Astrocyte (in vitro differentiated cells and primary cell): ENCODE measurements at regions not wholly inside any gene's neighbourhood (a gene's known extent, or its start where the extent isn't known, plus 50 kb on each side); places are given as distances from the start of the nearest gene placed in this dataset.
A peak's percentile ranks its signal among the peaks of the same experiment; 100 is the strongest.

Experiments used
- DNase-seq: peaks from one replicate; pipeline ENCODE4 v3.0.0-alpha.2; 2010; ENCODE audit warnings: low read depth
- FAIRE-seq: peaks from 2 replicates; lab custom pipeline; 2011; peaks lifted over from hg19 to GRCh38; lab: Jason Lieb, UNC
- H2AFZ ChIP-seq: 2 replicates; pipeline ENCODE4 v1.6.0; 2012; ENCODE audit warnings: low read depth, low read length, inconsistent platforms
- H3K27ac ChIP-seq: 2 replicates; pipeline ENCODE4 v1.5.1; 2011; ENCODE audit warnings: low read depth, low read length, inconsistent platforms
- H3K27me3 ChIP-seq: 2 replicates; pipeline ENCODE4 v1.6.0; 2011; ENCODE audit warnings: low read length, inconsistent platforms; ENCODE audit not compliant: insufficient read depth
- H3K36me3 ChIP-seq: 2 replicates; pipeline ENCODE4 v1.5.1; 2011; ENCODE audit warnings: low read length, inconsistent platforms; ENCODE audit not compliant: insufficient read depth
- H3K4me1 ChIP-seq: 2 replicates; pipeline ENCODE4 v1.5.1; 2011; ENCODE audit warnings: low read length, inconsistent platforms; ENCODE audit not compliant: insufficient read depth
- H3K4me2 ChIP-seq: 2 replicates; pipeline ENCODE4 v1.6.0; 2012; ENCODE audit warnings: low read length, inconsistent platforms
- H3K4me3 ChIP-seq: 2 replicates; pipeline ENCODE4 v1.5.1; 2011; ENCODE audit warnings: low read depth, mild to moderate bottlenecking, low read length, inconsistent platforms; ENCODE audit not compliant: insufficient read depth
- H3K79me2 ChIP-seq: 2 replicates; pipeline ENCODE4 v1.6.0; 2012; ENCODE audit warnings: mild to moderate bottlenecking, low read length, inconsistent platforms; ENCODE audit not compliant: insufficient read depth
- H3K9ac ChIP-seq: 2 replicates; pipeline ENCODE4 v1.6.0; 2012; ENCODE audit warnings: mild to moderate bottlenecking, low read length, inconsistent platforms
- H3K9me3 ChIP-seq: 2 replicates; pipeline ENCODE4 v1.5.1; 2012; ENCODE audit warnings: low read depth, mild to moderate bottlenecking, low read length, inconsistent platforms; ENCODE audit not compliant: insufficient read depth
- H4K20me1 ChIP-seq: 2 replicates; pipeline ENCODE4 v1.6.0; 2012; ENCODE audit warnings: low read length, inconsistent platforms; ENCODE audit not compliant: insufficient read depth
- H3K27ac Mint-ChIP-seq: one replicate; pipeline ENCODE4 v1.8.0; 2021; ENCODE audit warnings: mild to moderate bottlenecking, mixed read lengths; ENCODE audit not compliant: unreplicated experiment
- H3K27me3 Mint-ChIP-seq: one replicate; pipeline ENCODE4 v1.8.0; 2021; ENCODE audit warnings: low read depth, mixed read lengths; ENCODE audit not compliant: unreplicated experiment
- H3K36me3 Mint-ChIP-seq: one replicate; pipeline ENCODE4 v1.8.0; 2021; ENCODE audit warnings: low read depth, mixed read lengths; ENCODE audit not compliant: unreplicated experiment
- H3K4me1 Mint-ChIP-seq: one replicate; pipeline ENCODE4 v1.8.0; 2021; ENCODE audit warnings: low read depth, mixed read lengths; ENCODE audit not compliant: unreplicated experiment
- H3K4me3 Mint-ChIP-seq: one replicate; pipeline ENCODE4 v1.8.0; 2021; ENCODE audit warnings: mild to moderate bottlenecking, moderate library complexity, mixed read lengths; ENCODE audit not compliant: unreplicated experiment
- H3K9me3 Mint-ChIP-seq: one replicate; pipeline ENCODE4 v1.8.0; 2021; ENCODE audit warnings: mild to moderate bottlenecking, mixed read lengths; ENCODE audit not compliant: unreplicated experiment
- CTCF ChIP-seq: IDR thresholded peaks from 2 replicates; pipeline ENCODE4 v1.5.1; 2011; ENCODE audit warnings: low read depth, mild to moderate bottlenecking, inconsistent platforms, low read length, moderate library complexity; ENCODE audit not compliant: insufficient read depth
- EZH2 ChIP-seq: IDR thresholded peaks from 2 replicates; pipeline ENCODE4 v1.6.1; 2012; ENCODE audit warnings: mild to moderate bottlenecking, low read length, inconsistent platforms; ENCODE audit not compliant: insufficient read depth

- no peak overlapping the region for H3K9ac ChIP-seq
- FAIRE-seq (no peak), DNase-seq (no peak)
- H3K4me1 ChIP-seq = no peaks in the 10 kb centered on the region
- H3K4me3 Mint-ChIP-seq = no peak overlapping the region
- H3K4me1 Mint-ChIP-seq = peaks cover 2% of the 10 kb centered on the region
- H3K27me3 Mint-ChIP-seq = peaks cover 3% of the 10 kb centered on the region
- H3K79me2 ChIP-seq = no peaks in the 10 kb centered on the region
- H3K4me2 ChIP-seq = no peak overlapping the region
- no peaks in the 10 kb centered on the region for H3K27me3 ChIP-seq
- H3K27ac ChIP-seq = no peak overlapping the region
- H3K9me3 ChIP-seq = no peaks in the 10 kb centered on the region
- peaks cover 7% of the 10 kb centered on the region for H3K9me3 Mint-ChIP-seq
- H3K36me3 Mint-ChIP-seq = no peaks in the 10 kb centered on the region
- no peak overlapping the region for H3K27ac Mint-ChIP-seq
- TF ChIP-seq CTCF = no peak
- no peak for TF ChIP-seq EZH2
- no peak overlapping the region for H2AFZ ChIP-seq
- no peaks in the 10 kb centered on the region for H3K36me3 ChIP-seq
- no peaks in the 10 kb centered on the region for H4K20me1 ChIP-seq
- no peak overlapping the region for H3K4me3 ChIP-seq
Observed at GRCh38 chr18:25805939-25806338, 284.5 kb downstream of the SS18 start.

DNA sequence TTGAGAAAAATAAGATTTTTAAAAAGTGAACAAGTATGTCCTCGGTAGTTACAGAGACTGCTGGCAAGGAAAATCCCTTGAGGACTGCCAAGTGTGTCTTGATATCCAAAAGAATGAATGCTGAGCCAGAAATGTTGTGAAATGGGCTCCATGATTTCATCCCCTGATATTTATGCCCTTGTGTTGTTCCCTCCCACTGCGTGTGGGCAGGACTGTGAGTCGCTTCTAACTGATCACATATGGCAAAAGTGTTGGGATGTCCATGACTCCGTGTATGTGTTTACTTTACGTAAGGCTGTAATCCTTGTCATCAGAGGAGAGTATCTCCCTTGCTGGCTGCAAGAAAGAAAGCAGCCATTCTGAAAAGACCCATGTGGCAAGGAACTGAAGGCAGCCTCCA is 285.1 kb downstream of the SS18 start:
- H3K9me3 ChIP-seq = no peaks in the 10 kb centered on the region
- peaks cover 2% of the 10 kb centered on the region for H3K4me1 Mint-ChIP-seq
- no peak overlapping the region for H3K4me2 ChIP-seq
- no peaks in the 10 kb centered on the region for H4K20me1 ChIP-seq
- H3K27ac ChIP-seq = no peak overlapping the region
- no peak overlapping the region for H3K4me3 ChIP-seq
- H3K27ac Mint-ChIP-seq = no peak overlapping the region
- no peaks in the 10 kb centered on the region for H3K36me3 ChIP-seq
- TF ChIP-seq EZH2 = no peak
- TF ChIP-seq CTCF = no peak
- no peaks in the 10 kb centered on the region for H3K4me1 ChIP-seq
- no peaks in the 10 kb centered on the region for H3K36me3 Mint-ChIP-seq
- H3K9me3 Mint-ChIP-seq = peaks cover 7% of the 10 kb centered on the region
- no peak overlapping the region for H2AFZ ChIP-seq
- no peak overlapping the region for H3K4me3 Mint-ChIP-seq
- DNase-seq (peak; percentile 72), FAIRE-seq (no peak)
- H3K79me2 ChIP-seq = no peaks in the 10 kb centered on the region
- H3K9ac ChIP-seq = no peak overlapping the region
- H3K27me3 ChIP-seq = no peaks in the 10 kb centered on the region
- H3K27me3 Mint-ChIP-seq = peaks cover 3% of the 10 kb centered on the region

GRCh38 chr18:25799231-25799630 is 291.2 kb downstream of the SS18 start:
- FAIRE-seq = no peak
- H2AFZ ChIP-seq = no peak overlapping the region
- Mint-ChIP-seq H3K27me3 (peaks cover 3% of the 10 kb centered on the region), H3K4me1 (peaks cover 4% of the 10 kb centered on the region), H3K9me3 (peaks cover 7% of the 10 kb centered on the region), H3K36me3 (no peaks in the 10 kb centered on the region), H3K27ac (no peak overlapping the region), H3K4me3 (no peak overlapping the region)
- no peak overlapping the region for H3K4me2 ChIP-seq
- no peak overlapping the region for H3K4me3 ChIP-seq
- TF ChIP-seq CTCF (no peak), EZH2 (no peak)
- H4K20me1 ChIP-seq = no peaks in the 10 kb centered on the region
- peak; percentile 54 for DNase-seq
- no peak overlapping the region for H3K9ac ChIP-seq
- no peak overlapping the region for H3K27ac ChIP-seq
- H3K9me3 ChIP-seq = no peaks in the 10 kb centered on the region
- no peaks in the 10 kb centered on the region for H3K4me1 ChIP-seq
- H3K79me2 ChIP-seq = no peaks in the 10 kb centered on the region
- H3K27me3 ChIP-seq = no peaks in the 10 kb centered on the region
- H3K36me3 ChIP-seq = no peaks in the 10 kb centered on the region
